GM21786 (cell line): ENCODE measurements at regions not wholly inside any gene's neighbourhood (a gene's known extent, or its start where the extent isn't known, plus 50 kb on each side); places are given as distances from the start of the nearest gene placed in this dataset.
"Not testable (repeated sequence)": the region's sequence is repeated elsewhere in the genome, so short reads cannot be mapped to it uniquely, and the experiment has no call there.

Experiments
- ATAC-seq: cut with Tn5 transposase; IDR thresholded peaks from one replicate; pipeline ENCODE4 v1.9.1; 2021; ENCODE audit not compliant: unreplicated experiment

- ATAC-seq: no peak
Observed at GRCh38 chr10:23869548-23869947, 339.4 kb upstream of the KIAA1217 start.

GRCh38 chr10:23869996-23870395 is 338.9 kb upstream of the KIAA1217 start:
- no peak for ATAC-seq

- no peak for ATAC-seq
Observed at GRCh38 chr10:23870651-23871610, 338.0 kb upstream of the KIAA1217 start.

GRCh38 chr10:23872290-23872689 is 336.6 kb upstream of the KIAA1217 start:
- no peak for ATAC-seq

GRCh38 chr10:23877791-23878320 is 331.1 kb upstream of the KIAA1217 start:
- ATAC-seq: no peak

GRCh38 chr10:23884670-23885069 is 324.3 kb upstream of the KIAA1217 start:
- no peak for ATAC-seq

- no peak for ATAC-seq
Observed at GRCh38 chr10:23885853-23886252, 323.1 kb upstream of the KIAA1217 start.

- ATAC-seq: no peak
Observed at GRCh38 chr10:23886355-23886754, 322.6 kb upstream of the KIAA1217 start.

GRCh38 chr10:23891301-23891700 is 317.6 kb upstream of the KIAA1217 start:
- no peak for ATAC-seq

- ATAC-seq: no peak
Observed at GRCh38 chr10:23892296-23892695, 316.6 kb upstream of the KIAA1217 start.

- ATAC-seq: no peak
Observed at GRCh38 chr10:23897267-23897666, 311.7 kb upstream of the KIAA1217 start.

GRCh38 chr10:23897861-23898260 is 311.1 kb upstream of the KIAA1217 start:
- no peak for ATAC-seq

- no peak for ATAC-seq
Observed at GRCh38 chr10:23899166-23899565, 309.8 kb upstream of the KIAA1217 start.

- ATAC-seq: no peak
Observed at GRCh38 chr10:23910291-23910690, 298.6 kb upstream of the KIAA1217 start.

- no peak for ATAC-seq
Observed at GRCh38 chr10:23912884-23913404, 296.0 kb upstream of the KIAA1217 start.

- ATAC-seq: no peak
Observed at GRCh38 chr10:23914641-23915040, 294.3 kb upstream of the KIAA1217 start.

GRCh38 chr10:23917251-23917840 is 291.6 kb upstream of the KIAA1217 start:
- ATAC-seq: no peak

GRCh38 chr10:23918090-23918723 is 290.7 kb upstream of the KIAA1217 start:
- no peak for ATAC-seq

- no peak for ATAC-seq
Observed at GRCh38 chr10:23918839-23919238, 290.1 kb upstream of the KIAA1217 start.

- no peak for ATAC-seq
Observed at GRCh38 chr10:23927576-23928325, 281.2 kb upstream of the KIAA1217 start.

GRCh38 chr10:23934023-23934422 is 274.9 kb upstream of the KIAA1217 start:
- ATAC-seq: not testable (repeated sequence)
